Endothelial cell of hepatic sinusoid (primary cell): ENCODE measurements at regions not wholly inside any gene's neighbourhood (a gene's known extent, or its start where the extent isn't known, plus 50 kb on each side); places are given as distances from the start of the nearest gene placed in this dataset.
"Not testable (repeated sequence)": the region's sequence is repeated elsewhere in the genome, so short reads cannot be mapped to it uniquely, and the experiment has no call there.

Experiments
- in situ Hi-C: cut with HindIII; loops from 2 replicates; pipeline ENCODE4 v1.10.0; 2017; ENCODE audit warnings: low sequenced_read_pairs

DNA sequence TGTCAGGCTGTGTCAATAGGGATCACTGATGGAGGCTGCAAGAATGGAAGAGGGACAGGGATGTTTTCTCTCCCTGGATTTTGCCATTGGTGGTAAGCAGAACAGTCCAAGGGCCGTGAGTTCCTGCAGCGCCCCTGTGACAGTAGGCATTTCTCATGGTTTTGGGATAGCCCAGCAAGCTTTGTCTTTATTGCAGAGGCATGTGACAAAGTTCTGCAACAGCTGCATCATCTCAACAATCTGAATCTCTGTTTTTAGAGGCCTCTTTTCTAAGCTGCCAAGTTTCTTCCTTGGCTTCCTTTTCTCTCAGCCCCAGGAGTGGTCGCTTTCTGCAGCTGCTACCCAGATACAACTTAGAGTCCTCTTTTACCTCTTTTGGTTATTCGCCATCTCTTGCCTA lies 95.7 kb upstream of the TSHZ3 start:
- in situ Hi-C loops, result no loop called here

DNA sequence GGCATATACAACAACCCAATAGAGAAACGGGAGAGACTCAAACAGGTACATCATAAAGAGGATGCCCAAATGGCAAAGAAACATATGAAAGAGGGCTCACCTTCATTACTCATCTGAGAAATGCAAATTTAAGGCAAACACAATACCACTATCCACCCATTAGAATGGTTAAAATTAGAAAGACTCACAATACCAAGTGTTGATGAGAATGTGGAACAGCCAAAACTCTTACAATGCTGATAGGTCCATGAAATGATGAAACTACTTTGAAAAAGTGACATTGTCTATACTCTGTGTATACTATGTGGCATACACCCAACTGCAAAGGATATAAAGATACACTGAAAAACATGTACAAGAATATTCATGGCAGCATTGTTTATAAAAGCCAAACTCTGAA lies 96.2 kb upstream of the TSHZ3 start:
- in situ Hi-C loops, result no loop called here

DNA sequence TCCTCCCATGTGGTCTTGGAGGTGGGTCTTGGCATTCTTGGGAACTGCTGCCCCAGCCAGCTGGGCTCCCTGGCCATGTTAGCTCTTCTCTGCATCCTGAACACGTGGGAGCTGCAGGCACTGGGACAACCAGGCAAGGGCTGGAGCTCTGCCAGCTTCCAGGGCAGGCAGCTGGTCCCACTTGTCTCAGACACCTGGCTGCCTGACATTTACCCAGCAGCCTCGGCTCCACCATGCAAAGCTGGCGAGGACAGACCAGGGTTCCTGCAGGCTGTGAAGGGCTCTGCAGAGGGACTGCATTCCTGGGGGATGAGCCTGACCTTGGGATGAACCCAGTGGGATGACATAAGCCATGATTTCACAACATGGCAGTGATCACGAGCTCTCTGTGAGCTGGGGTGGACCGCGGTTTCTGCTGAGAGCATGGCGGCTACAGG lies 99.0 kb upstream of the TSHZ3 start:
- in situ Hi-C loops, result no loop called here

DNA sequence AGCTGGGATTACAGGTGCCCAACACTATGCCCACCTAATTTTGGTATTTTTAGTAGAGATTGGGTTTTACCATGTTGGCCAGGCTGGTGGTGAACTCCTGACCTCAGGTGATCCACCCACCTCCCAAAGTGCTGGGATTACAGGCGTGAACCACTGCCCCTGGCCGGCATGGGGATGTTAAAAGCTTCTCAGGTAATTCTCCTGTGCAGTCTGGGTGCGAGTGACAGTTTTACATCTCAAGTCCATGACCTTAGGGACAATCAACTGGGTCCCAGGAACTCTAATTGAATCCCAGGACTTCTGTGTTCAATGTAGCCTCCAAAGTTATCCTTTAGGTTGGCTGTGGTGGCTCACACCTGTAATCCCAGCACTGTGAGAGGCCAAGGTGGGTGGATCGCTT lies 100.1 kb upstream of the TSHZ3 start:
- in situ Hi-C loops, result no loop called here

DNA sequence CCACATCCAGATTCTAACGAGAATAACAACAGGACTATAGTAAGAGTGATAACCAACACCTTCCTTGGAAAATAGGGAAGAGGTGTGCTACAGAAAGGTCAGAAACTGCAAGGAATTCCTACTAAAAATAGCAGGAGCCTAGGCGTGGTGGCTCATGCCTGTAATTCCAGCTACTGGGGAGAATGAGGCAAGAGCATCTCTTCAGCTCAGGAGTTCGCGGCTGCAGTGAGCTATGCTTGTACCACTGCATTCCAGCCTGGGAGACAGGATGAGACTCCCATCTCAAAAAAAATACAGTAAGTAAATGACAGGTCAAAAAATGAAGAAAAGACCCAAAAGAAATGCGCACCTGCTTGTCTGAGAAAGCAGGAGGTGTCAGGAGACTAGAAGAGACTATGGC lies 101.5 kb upstream of the TSHZ3 start:
- in situ Hi-C loops, result no loop called here

DNA sequence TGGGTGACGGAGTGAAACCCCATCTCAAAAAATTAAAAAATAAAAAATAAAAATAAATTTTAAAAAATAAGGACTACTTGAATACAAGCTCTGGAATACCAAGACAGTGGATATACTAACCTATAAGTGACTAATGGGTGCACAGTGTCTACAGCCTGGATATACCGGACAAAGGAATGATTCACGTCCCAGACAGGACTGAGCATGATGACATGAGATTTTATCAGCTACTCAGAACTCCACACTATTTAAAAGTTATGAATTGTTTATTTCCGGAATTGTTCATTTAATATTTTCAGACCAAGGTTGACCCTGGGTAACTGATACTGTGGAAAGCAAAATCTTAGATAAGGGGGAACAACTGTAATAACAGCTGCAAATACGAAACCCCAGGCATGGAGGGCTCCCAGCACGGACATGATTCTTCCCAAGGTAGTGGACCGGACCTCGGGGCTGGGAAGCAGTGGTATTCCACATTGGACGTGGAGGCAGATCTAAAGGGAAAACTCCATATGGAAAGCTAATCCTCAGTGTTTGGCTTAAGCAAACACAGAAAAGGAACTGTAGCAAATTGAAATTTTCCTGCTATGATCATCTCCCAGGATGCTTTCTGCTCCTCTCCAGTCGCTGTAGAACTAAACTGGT lies 102.6 kb upstream of the TSHZ3 start:
- in situ Hi-C loops, result no loop called here

DNA sequence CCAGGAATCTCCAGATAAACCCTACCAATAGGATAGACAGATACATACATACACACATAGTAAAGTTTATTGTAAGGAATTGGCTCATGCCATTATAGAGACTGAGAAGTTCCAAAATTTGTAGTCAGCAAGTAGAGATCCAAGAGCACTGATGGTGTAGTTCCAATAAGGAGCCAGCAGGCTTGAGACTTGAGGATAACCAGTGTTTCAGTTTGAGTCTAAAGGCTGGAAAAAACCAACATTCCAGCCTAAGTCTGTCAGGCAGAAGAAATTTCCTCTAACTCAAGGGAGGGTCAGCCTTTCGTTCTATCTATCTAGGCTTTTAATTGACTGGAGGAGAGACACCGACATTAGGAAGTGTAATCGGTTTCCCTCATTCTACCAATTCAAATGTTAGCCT lies 110.2 kb upstream of the TSHZ3 start:
- in situ Hi-C loops, result no loop called here

DNA sequence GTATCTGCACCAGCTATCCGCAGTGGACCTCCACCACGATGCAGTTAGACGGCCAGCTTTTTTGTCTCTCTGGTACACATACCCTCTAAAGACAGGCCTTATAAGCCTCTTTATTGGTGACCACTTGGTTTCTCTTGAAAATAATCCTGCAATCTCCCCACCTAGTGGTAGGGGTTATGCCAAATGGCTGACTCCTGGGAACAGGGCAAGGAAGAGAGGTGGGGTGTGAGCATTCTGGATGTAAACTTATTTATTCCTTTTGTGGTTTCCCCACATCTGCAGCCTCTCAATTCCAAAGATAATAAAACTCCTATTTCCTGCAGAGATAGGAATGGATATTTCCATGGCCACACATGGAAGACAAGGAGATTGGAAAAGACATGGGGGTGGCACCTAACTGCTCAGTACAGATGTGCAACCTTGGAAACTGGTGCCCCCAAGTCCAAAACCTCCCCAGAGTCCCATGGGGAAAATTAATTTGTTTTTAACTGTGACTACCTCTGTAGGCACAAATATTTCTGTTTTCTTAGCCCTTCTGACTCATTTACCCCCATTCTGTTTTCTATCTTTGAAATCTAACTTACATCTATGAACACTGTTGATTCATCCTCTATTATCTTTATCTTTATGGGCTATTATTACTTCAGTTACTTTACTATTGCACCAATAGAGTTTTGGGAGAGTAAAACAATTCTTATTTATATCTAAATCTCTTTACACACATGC lies 112.7 kb upstream of the TSHZ3 start:
- in situ Hi-C loops, result no loop called here

DNA sequence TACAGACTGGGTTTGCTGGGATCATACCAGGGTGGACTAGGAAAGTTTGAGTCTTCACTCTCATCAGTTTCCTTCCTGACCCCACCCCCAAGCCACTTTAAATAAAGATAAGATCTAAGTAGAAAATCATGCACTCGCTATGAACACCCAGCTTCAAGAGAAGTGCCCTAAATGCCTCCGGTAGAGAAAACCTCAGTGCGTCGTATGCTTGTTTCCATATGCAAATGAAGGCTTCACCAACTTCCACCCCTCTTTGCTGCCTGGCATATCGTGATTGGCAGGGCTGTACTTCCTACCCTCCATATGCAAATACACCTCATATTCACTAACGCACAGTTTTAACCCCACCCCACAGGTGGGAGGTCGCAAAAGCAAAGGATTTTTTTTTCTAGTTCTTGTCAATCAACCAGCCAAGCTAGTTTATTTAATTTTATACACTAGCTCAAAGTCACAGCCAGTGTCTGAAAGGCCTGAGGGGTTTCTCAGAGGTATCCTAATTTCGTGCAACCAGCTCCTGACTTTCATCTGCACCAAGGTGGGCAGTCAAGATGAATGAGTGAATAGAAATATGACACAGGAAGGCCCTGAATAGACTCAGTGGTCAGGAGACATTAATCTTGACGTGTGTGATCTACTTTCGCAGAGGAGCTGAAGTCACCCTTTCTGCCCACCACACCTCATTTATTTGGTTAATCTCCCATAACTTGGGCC lies 121.1 kb upstream of the TSHZ3 start:
- in situ Hi-C loops, result no loop called here

DNA sequence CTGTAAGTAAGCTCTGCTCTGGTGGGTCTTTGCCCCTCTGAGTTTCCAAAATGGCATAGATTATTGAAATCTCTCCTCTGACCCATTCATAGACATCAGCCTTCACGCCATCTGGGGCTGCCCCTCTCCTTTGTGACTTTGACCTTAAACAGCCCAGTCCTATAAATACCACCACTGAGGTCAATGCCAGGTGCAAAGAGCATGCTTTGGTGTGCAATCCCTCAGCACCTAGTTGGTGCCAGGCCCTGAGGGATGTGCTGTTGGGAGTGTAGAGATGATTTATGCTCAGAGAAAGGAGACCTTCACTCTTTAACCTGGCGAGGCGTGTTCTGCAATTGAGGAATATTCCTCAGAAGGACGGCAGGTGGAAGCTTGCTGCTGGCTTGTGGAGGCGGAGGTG lies 121.7 kb upstream of the TSHZ3 start:
- in situ Hi-C loops, result no loop called here

DNA sequence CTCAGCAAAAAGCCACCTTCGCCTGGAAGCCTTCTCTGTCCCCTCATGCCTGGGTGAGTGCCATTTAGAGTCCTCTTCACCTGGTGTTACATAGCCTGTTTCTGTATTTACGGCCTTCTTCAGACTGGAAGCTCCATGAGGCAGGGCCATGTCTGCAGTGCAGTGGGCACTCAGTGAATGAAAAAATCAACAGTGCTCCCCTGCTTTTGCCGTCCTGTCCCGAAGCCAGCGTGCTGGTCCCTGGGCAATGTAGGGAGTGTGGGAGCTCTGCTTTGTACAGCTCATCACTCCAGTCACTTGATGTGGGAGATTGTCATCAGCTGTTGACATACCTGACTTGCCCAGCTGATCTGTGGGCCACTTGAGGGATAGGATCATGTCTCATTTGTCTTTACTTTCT lies 129.0 kb upstream of the TSHZ3 start:
- in situ Hi-C loops, result no loop called here

DNA sequence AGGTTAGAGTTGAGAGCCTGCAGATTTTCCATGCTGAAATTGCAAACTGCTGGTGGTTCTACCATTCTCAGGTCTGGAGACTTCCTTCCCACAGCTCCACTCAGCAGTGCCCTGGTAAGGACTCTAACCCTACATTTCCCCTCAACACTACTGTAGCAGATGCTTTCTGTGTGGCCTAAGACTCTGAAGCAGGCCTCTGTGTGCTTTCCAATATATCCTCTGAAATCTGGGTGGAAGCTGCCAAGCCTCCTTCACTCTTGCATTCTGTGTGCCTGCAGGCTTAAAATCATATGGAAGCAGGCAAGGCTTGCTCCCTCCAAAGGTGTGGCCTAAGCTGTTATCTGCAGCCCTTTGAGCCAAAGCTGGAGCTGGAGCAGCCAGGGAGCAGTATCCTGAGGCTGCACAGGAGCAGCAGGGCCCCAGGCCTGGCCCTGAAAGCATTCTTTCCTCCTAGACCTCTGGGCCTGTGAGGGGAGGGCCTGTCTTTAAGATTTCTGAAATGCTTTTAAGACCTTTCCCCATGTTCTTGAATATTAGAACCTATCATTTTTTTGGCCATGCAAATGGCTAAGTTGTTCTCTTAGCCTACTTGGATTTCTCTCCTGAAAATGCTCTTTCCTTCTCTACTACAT lies 134.1 kb upstream of the TSHZ3 start:
- in situ Hi-C loops, result no loop called here

DNA sequence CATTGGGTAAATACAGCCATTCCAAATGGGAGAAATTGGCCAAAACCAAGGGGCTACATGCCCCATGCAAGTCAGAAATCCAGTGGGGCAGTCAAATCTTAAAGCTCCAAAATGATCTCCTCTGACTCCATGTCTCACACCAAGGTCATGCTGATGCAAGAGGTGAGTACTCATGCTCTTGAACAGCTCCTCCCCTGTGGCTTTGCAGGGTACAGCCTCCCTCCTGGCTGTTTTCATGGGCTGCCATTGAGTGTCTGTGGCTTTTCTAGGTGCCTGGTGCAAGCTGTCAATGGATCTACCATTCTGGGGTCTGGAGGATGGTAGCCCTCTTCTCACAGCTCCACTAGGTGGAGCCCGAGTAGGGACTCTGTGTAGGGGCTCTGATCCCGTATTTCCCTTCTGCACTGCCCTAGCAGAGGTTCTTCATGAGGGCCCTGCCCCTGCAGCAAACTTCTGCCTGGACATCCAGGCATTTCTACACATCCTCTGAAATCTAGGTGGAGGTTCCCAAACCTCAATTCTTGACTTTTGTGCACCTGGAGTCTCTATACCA lies 135.7 kb upstream of the TSHZ3 start:
- in situ Hi-C loops, result not testable (repeated sequence)

DNA sequence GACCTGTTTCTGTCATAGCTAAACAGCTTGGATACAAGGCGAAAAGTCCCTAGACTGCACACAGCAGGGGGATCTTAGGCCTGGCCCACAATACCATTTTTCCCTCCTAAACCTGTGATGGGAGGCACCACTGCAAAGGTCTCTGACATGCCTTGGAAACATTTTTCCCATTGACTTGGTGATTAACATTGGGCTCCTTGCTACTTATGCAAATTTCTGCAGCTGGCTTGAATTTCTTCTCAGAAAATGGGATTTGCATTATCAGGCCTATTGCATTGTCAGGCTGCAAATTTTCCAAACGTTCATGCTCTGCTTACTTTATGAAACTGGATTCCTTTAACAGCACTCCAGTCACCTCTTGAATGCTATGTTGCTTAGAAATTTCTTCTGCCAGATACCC lies 136.2 kb upstream of the TSHZ3 start:
- in situ Hi-C loops, result no loop called here

DNA sequence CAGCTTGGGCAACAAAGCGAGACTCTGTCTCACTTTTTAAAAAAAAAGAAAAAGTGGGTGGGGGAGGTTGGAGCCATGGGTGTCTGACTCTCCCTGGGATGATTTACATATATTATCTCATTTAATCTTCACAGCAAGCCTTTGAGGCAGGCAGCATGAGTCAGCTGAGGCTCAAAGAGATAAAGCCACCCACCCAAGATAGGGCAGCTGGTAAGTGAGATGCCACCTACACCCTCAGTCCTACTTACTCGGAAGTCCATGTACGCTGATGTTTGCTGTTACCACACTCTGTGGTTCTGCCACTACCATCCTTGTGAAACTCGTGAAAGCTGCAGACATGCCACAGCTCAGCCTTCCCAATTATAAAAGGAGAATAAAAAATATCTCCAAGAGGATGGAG lies 142.0 kb upstream of the TSHZ3 start:
- in situ Hi-C loops, result no loop called here

DNA sequence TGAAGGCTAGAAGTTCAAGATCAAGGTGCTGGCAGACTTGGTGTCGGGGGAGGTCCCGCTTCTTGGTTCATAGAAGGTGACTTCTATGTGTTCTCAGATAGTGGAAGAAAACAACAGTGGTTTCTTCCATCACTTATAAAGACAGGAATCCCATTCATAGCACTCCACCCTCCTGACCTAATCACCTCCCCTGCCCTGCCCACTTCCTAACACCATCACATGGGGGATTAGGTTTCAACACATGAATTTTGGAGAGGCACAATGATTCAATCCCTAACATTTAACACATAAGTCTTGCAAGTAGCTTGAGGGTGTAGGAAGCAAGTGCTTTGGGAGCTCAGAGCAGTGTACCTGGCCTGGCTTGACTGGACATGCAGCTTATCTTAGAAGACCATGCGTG lies 142.8 kb upstream of the TSHZ3 start:
- in situ Hi-C loops, result no loop called here

DNA sequence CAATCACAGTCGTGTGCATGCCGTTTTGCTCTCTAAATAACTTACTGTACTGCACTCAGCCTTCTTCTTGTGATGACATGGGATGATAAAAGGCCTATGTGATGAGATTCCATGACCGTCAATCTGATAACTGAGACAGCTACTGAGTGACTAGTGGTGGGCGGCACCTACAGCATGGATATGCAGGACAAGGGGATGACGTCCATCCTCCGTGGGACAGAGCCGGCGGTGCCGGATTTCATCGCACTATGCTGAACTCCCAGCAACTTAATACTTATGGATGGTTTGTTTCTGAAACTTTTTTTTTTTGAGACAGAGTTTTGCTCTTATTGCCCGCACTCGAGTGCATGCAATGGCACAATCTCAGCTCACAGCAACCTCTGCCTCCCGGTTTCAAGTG lies 146.8 kb upstream of the TSHZ3 start:
- in situ Hi-C loops, result no loop called here

DNA sequence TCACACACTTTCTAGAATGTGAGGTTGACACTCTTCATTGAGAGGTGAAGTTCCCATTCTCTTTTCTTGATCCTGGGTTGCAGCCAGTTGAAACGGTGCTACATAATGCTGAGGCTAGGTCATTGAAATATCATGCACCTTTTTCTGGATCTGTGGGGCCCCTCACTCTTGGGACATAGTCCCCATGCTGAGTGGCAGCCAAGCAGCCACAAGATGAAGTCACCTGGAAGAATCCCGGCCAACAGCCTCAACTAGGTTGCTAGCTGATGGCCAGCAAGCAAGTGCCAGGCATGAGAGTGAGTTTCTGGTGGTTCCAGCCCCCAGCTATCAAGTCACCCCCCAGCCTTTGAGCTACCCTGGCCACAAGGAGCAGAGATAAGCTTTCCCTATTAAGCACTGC lies 148.5 kb upstream of the TSHZ3 start:
- in situ Hi-C loops, result no loop called here

DNA sequence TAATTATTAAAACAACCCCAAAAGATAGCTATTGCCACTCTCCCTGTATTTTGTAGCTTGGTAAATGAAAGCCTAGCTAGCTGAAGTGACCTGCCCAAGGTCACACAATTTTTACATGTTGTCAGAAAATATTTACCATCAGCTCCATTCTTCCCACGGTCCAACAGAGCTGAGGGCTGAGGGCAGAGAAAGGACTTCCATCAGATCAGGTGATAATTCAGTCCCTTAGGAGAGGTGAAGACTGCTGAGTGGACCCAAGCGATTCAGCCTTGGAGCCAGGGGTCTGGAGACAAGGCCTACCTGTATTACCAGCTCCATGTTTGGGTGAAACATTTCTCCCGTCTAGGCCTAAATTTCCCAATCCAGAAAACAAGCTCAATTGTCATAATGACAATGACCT lies 149.5 kb upstream of the TSHZ3 start:
- in situ Hi-C loops, result no loop called here

DNA sequence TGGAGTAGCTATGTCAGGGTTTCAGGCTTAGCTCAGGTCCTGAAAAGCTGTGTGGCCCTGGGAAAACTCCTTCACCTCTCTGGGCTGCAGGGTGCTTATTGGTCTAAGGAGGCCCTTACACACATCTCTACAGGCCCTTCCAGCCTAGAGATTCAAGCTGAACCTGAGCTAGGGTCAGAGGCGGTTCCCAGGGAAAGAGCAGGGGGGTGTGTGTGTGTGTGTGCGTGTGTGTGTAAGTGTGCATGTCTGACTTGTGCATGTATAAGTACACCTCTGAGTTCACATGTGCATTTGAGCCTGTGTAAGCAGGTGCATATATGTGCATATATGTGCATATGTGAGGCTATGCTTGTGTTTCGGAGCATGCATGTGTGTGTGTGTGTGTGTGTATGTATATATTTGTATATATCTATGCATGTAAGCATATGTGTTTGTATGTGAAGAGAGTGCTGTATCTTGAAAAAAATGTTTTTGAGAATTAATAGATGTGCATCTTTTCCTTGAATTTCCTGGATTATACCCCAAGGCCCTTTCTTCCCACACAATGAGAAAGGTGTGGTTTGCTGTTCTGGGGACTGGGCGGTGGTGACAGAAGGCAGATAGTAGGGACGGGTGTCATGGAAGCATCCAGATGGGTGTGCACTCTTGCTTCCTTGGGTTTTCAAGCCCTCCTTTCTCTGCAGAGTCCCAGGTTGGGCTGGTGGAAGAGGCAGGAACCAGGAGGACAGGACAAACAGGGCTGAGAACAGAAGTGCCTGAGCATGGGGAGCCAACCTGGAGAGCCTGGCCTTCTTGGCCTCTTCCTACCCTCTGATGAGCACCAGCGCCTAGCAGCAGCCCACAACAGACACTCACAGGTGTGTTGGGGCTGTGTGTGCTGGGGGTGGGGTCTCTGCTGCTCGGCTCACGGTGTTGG lies 150.3 kb upstream of the TSHZ3 start:
- in situ Hi-C loops, result no loop called here
